KMS-11 (cell line): ENCODE measurements at regions not wholly inside any gene's neighbourhood (a gene's known extent, or its start where the extent isn't known, plus 50 kb on each side); places are given as distances from the start of the nearest gene placed in this dataset.

Experiments
- H2AFZ ChIP-seq: fragments of 200-600 bp; sonication (generic); 2 replicates; pipeline ENCODE4 v1.6.1; 2016; ENCODE audit warnings: antibody characterized with exemption, mixed run types, low read depth
- H3K27ac ChIP-seq: fragments of 200-600 bp; sonication (generic); 2 replicates; pipeline ENCODE4 v1.6.1; 2016; ENCODE audit warnings: mild to moderate bottlenecking, mixed run types
- H3K27me3 ChIP-seq: fragments of 200-600 bp; sonication (generic); 2 replicates; pipeline ENCODE4 v1.6.1; 2017; ENCODE audit warnings: mild to moderate bottlenecking, low read depth, mixed run types, moderate library complexity; ENCODE audit not compliant: insufficient read depth
- H3K36me3 ChIP-seq: fragments of 200-600 bp; sonication (generic); 2 replicates; pipeline ENCODE4 v1.6.1; 2017; ENCODE audit warnings: mild to moderate bottlenecking, mixed run types; ENCODE audit not compliant: insufficient read depth
- H3K4me1 ChIP-seq: fragments of 200-600 bp; sonication (generic); 2 replicates; pipeline ENCODE4 v1.6.1; 2016; ENCODE audit warnings: mild to moderate bottlenecking, low read depth, mixed run types; ENCODE audit not compliant: poor library complexity, severe bottlenecking
- H3K4me2 ChIP-seq: fragments of 200-600 bp; sonication (generic); 2 replicates; pipeline ENCODE4 v1.7.0; 2016; ENCODE audit warnings: mild to moderate bottlenecking, mixed run types
- H3K4me3 ChIP-seq: fragments of 200-600 bp; sonication (generic); IDR thresholded peaks from 2 replicates; pipeline ENCODE4 v1.6.1; 2017; ENCODE audit warnings: low read depth, low read length, mixed read lengths; ENCODE audit not compliant: insufficient read depth
- H3K79me2 ChIP-seq: fragments of 200-600 bp; sonication (generic); 2 replicates; pipeline ENCODE4 v1.6.1; 2016; ENCODE audit warnings: low read depth, mixed run types; ENCODE audit not compliant: insufficient read depth
- H3K9ac ChIP-seq: fragments of 200-600 bp; sonication (generic); 2 replicates; pipeline ENCODE4 v1.6.1; 2016; ENCODE audit warnings: mild to moderate bottlenecking, mixed run types
- H4K20me1 ChIP-seq: fragments of 200-600 bp; sonication (generic); 2 replicates; pipeline ENCODE4 v1.6.1; 2016; ENCODE audit warnings: mild to moderate bottlenecking, mixed run types; ENCODE audit not compliant: insufficient read depth
- CTCF ChIP-seq: fragments of 200-600 bp; sonication (generic); conservative IDR thresholded peaks from 2 replicates; pipeline ENCODE4 v1.6.1; 2017; ENCODE audit warnings: low read depth, mild to moderate bottlenecking, antibody characterized with exemption, low read length, moderate library complexity, mixed read lengths

- TF ChIP-seq CTCF = no peak
- Histone ChIP-seq H4K20me1 (no peaks in the 10 kb centered on the region), H3K4me2 (no peak overlapping the region), H3K4me3 (no peak overlapping the region), H3K9ac (no peak overlapping the region), H3K79me2 (no peaks in the 10 kb centered on the region), H3K27ac (no peak overlapping the region), H3K27me3 (peaks cover 21% of the 10 kb centered on the region; the same call in 1 of the 2 replicates), H2AFZ (no peak overlapping the region), H3K4me1 (no peaks in the 10 kb centered on the region), H3K36me3 (no peaks in the 10 kb centered on the region)
Measured at GRCh38 chr20:48208176-48208575, 422.9 kb upstream of the SULF2 start.

GRCh38 chr20:48207505-48207904 lies 422.2 kb upstream of the SULF2 start:
- Histone ChIP-seq H3K4me2 (no peak overlapping the region), H3K4me1 (no peaks in the 10 kb centered on the region)
- no peak for TF ChIP-seq CTCF

GRCh38 chr20:48205786-48206185 lies 420.5 kb upstream of the SULF2 start:
- no peak for TF ChIP-seq CTCF
- no peaks in the 10 kb centered on the region for H3K4me1 ChIP-seq

More at GRCh38 chr20:48207505-48207904, 422.2 kb upstream of the SULF2 start:
- H4K20me1 ChIP-seq = no peaks in the 10 kb centered on the region
- H3K9ac ChIP-seq = no peak overlapping the region
- H3K4me3 ChIP-seq = no peak overlapping the region
- H3K27ac ChIP-seq = no peak overlapping the region
- peaks cover 23% of the 10 kb centered on the region; the same call in 1 of the 2 replicates for H3K27me3 ChIP-seq
- no peaks in the 10 kb centered on the region for H3K36me3 ChIP-seq
- H2AFZ ChIP-seq = no peak overlapping the region
- no peaks in the 10 kb centered on the region for H3K79me2 ChIP-seq

GRCh38 chr20:48205281-48205782 lies 420.1 kb upstream of the SULF2 start:
- no peak overlapping the region for H3K27ac ChIP-seq
- H3K36me3 ChIP-seq = no peaks in the 10 kb centered on the region
- H3K79me2 ChIP-seq = no peaks in the 10 kb centered on the region
- no peak overlapping the region for H3K9ac ChIP-seq
- H4K20me1 ChIP-seq = no peaks in the 10 kb centered on the region
- no peak for TF ChIP-seq CTCF
- peaks cover 16% of the 10 kb centered on the region; the same call in 1 of the 2 replicates for H3K27me3 ChIP-seq
- no peak overlapping the region for H3K4me2 ChIP-seq
- no peaks in the 10 kb centered on the region for H3K4me1 ChIP-seq
- no peak overlapping the region for H2AFZ ChIP-seq
- H3K4me3 ChIP-seq = no peak overlapping the region

More at GRCh38 chr20:48205786-48206185, 420.5 kb upstream of the SULF2 start:
- Histone ChIP-seq H3K4me3 (no peak overlapping the region), H3K27ac (no peak overlapping the region), H4K20me1 (no peaks in the 10 kb centered on the region), H3K79me2 (no peaks in the 10 kb centered on the region), H3K4me2 (no peak overlapping the region), H3K9ac (no peak overlapping the region), H3K36me3 (no peaks in the 10 kb centered on the region), H2AFZ (no peak overlapping the region), H3K27me3 (peaks cover 20% of the 10 kb centered on the region; the same call in 1 of the 2 replicates)
